ENCODE measurements at regions not wholly inside any gene's neighbourhood (a gene's known extent, or its start where the extent isn't known, plus 50 kb on each side); places are given as distances from the start of the nearest gene placed in this dataset.

DNA sequence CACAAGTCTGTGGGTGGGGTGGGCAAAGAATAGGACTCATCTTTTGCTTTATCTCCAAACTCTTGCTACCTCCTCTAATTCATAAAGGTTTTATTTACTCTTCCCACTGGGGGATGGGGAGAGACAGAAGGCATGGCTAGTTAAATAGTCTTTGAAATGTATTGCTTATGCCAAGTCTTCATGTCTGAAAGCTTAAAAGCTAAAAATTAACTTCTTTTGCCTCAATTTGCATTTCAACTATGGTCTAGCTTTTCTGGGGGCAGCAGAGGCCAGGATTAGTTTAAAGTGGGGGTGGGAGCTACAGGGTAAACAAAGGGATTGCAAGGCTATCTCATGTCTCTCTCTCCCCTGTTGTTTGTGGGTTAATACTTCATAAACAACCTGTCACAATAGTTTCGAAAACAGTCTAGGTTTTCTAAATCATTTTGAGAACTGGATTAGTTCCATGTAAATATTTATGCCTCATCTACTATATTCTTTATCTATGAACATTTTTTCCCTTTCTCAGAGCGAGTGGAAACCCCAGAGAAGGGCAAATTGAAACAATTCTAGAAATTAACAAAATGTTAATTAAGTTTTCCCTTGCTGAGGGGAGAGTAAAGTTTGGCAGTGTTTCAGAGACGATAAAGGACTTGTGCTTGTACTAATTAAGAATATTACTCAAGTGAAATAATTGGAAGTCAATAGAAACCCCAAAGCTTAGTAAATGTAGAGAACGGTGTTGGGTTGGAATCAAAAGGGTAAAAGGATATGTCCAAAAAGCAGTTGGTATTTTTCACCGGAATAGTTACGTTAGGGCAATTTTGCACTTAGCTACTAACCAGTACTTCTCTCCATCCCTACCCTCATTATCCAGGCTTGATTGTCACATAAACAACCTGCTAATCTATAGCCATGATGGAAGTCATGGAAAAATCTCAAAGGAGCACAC lies 182.2 kb downstream of the GIPC2 start:
- H3K4me1 Mint-ChIP-seq (ENCODE audit: unreplicated experiment) = peaks cover 5% of the 10 kb centered on the region
- no peak overlapping the region for H3K4me3 Mint-ChIP-seq
- TF ChIP-seq, protein P1, sequence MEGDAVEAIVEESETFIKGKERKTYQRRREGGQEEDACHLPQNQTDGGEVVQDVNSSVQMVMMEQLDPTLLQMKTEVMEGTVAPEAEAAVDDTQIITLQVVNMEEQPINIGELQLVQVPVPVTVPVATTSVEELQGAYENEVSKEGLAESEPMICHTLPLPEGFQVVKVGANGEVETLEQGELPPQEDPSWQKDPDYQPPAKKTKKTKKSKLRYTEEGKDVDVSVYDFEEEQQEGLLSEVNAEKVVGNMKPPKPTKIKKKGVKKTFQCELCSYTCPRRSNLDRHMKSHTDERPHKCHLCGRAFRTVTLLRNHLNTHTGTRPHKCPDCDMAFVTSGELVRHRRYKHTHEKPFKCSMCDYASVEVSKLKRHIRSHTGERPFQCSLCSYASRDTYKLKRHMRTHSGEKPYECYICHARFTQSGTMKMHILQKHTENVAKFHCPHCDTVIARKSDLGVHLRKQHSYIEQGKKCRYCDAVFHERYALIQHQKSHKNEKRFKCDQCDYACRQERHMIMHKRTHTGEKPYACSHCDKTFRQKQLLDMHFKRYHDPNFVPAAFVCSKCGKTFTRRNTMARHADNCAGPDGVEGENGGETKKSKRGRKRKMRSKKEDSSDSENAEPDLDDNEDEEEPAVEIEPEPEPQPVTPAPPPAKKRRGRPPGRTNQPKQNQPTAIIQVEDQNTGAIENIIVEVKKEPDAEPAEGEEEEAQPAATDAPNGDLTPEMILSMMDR (conservative IDR thresholded peaks at IDR 0.05) = no peak
- no peak for DNase-seq (ENCODE audit: extremely low spot score, unreplicated experiment)
- H3K27me3 Mint-ChIP-seq = no peaks in the 10 kb centered on the region
- H3K27ac Mint-ChIP-seq = no peak overlapping the region
- no peaks in the 10 kb centered on the region for H3K36me3 Mint-ChIP-seq
- no peaks in the 10 kb centered on the region for H3K9me3 Mint-ChIP-seq

DNA sequence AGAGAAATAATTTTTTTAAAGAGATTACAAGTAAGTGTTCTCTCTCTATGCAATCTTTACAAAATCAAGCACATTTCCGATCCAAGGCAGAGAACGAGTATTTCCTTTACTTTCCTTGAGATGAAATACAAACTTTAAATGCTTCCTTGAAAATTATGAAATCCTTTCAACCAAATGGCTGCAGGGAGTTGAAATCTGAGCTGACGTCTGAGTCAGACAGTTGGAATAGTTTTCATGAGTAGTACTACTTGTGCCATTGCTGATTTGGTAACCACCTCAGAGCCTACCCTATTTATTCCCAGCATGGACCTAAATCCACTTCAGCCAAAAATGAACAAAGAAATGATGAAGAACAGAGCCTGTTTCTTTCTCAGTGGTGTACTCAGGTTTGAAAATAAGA lies 183.6 kb downstream of the GIPC2 start:
- H3K4me1 Mint-ChIP-seq (ENCODE audit: unreplicated experiment) = peaks cover 5% of the 10 kb centered on the region
- H3K9me3 Mint-ChIP-seq = no peaks in the 10 kb centered on the region
- no peak for DNase-seq (ENCODE audit: extremely low spot score, unreplicated experiment)
- TF ChIP-seq, protein P1 (conservative IDR thresholded peaks at IDR 0.05) = no peak
- H3K27ac Mint-ChIP-seq = no peak overlapping the region
- H3K36me3 Mint-ChIP-seq = no peaks in the 10 kb centered on the region
- no peak overlapping the region for H3K4me3 Mint-ChIP-seq
- H3K27me3 Mint-ChIP-seq = peaks cover 4% of the 10 kb centered on the region

DNA sequence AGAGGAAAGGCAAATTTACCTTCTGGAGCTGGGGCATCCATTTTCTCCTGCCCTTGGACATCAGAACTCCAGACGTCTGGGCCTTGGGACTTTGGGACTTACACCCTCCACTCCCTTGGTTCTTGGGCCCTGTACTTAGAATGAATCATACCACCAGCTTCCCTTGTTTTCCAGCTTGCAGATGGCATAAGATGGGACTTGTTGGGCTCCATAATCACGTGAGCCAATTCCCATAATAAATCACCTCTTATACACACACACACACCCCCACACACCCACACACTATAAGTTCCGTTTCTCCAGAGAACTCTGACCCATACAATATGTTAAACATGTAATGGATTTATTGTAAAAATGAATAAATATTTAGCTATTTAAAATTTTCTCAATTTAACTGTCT lies 185.7 kb downstream of the GIPC2 start:
- no peak for DNase-seq (ENCODE audit: extremely low spot score, unreplicated experiment)
- Mint-ChIP-seq H3K27ac (no peak overlapping the region), H3K9me3 (no peaks in the 10 kb centered on the region), H3K36me3 (no peaks in the 10 kb centered on the region), H3K4me1 (ENCODE audit: unreplicated experiment) (no peaks in the 10 kb centered on the region), H3K27me3 (peaks cover 4% of the 10 kb centered on the region), H3K4me3 (no peak overlapping the region)
- TF ChIP-seq, protein P1 (conservative IDR thresholded peaks at IDR 0.05) = no peak

DNA sequence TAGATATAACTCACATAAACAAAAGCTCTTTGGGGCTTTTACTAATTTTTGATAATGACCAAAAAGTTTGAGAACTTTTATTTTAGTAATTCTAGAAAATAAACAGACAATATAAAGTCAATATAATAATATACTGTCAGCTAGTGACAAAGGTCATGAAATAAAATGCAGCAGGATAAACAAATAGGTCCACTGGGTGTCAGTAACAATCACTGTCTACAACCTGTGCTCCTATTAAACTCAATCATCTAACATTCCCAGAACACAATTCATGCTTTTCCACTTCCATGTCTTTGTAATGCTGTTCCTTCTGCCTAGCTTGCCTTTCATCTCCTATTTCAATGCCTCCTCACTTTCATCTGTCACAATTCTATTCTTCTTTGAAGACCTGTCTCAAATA lies 186.1 kb downstream of the GIPC2 start:
- no peak overlapping the region for H3K4me3 Mint-ChIP-seq
- TF ChIP-seq, protein P1 (conservative IDR thresholded peaks at IDR 0.05) = no peak
- H3K27me3 Mint-ChIP-seq = peaks cover 4% of the 10 kb centered on the region
- no peak for DNase-seq (ENCODE audit: extremely low spot score, unreplicated experiment)
- no peaks in the 10 kb centered on the region for H3K36me3 Mint-ChIP-seq
- no peaks in the 10 kb centered on the region for H3K9me3 Mint-ChIP-seq
- no peak overlapping the region for H3K27ac Mint-ChIP-seq
- H3K4me1 Mint-ChIP-seq (ENCODE audit: unreplicated experiment) = peaks cover 2% of the 10 kb centered on the region

DNA sequence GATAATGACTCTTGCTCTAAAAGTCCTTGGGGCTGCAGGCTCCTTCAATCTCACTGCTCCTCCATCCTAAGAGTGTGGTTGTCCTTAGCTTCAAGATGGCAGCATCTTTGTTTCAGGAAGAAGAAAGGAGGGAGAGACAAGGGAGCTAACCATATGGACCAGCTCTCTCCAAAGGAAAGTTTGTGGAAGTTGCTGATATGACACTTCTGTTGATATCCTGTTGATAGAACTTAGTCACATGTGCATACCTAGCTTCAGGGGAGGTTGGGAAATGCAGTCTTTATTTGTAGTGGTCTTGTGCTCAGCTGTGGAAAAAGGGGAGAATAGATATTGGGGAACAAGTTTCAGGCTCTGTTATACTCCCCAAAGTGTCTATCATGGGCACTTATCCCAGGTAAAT lies 186.9 kb downstream of the GIPC2 start:
- H3K9me3 Mint-ChIP-seq = no peaks in the 10 kb centered on the region
- no peak overlapping the region for H3K27ac Mint-ChIP-seq
- H3K4me3 Mint-ChIP-seq = no peak overlapping the region
- TF ChIP-seq, protein P1 (conservative IDR thresholded peaks at IDR 0.05) = no peak
- H3K36me3 Mint-ChIP-seq = no peaks in the 10 kb centered on the region
- peaks cover 6% of the 10 kb centered on the region for H3K4me1 Mint-ChIP-seq (ENCODE audit: unreplicated experiment)
- DNase-seq (ENCODE audit: extremely low spot score, unreplicated experiment) = no peak
- peaks cover 4% of the 10 kb centered on the region for H3K27me3 Mint-ChIP-seq

All from type B pancreatic cell (in vitro differentiated cells).